ENCODE measurements at regions not wholly inside any gene's neighbourhood (a gene's known extent, or its start where the extent isn't known, plus 50 kb on each side); places are given as distances from the start of the nearest gene placed in this dataset.

- Histone ChIP-seq H2AFZ (ENCODE audit: control insufficient read depth, low read depth, low read length) (no peak overlapping the region), H4K20me1 (ENCODE audit: control insufficient read depth, insufficient read depth) (no peaks in the 10 kb centered on the region), H3K4me3 (no peak overlapping the region), H3K4me2 (ENCODE audit: control insufficient read depth, insufficient read depth) (no peak overlapping the region), H3K79me2 (ENCODE audit: control insufficient read depth, insufficient read depth, low read length) (no peaks in the 10 kb centered on the region), H3K9ac (ENCODE audit: control insufficient read depth, insufficient read depth, low read length) (no peak overlapping the region), H3K4me1 (ENCODE audit: control insufficient read depth, insufficient read depth, low read length) (no peaks in the 10 kb centered on the region), H3K9me3 (replicated peaks; ENCODE audit: control insufficient read depth, insufficient read depth, low read length) (no peaks in the 10 kb centered on the region), H3K36me3 (ENCODE audit: control insufficient read depth in 2 of 2, insufficient read depth in 2 of 2, low read length in 1 of 2) (no peaks in the 10 kb centered on the region), H3K27me3 (replicated peaks in 1 of 2; ENCODE audit: control insufficient read depth in 2 of 2, insufficient read depth in 2 of 2, low read length in 1 of 2) (no peaks in the 10 kb centered on the region), H3K27ac (ENCODE audit: control insufficient read depth, insufficient read depth) (no peak overlapping the region)
- TF ChIP-seq ZNF24 (IDR thresholded peaks at IDR 0.05) (no peak), NBN (IDR thresholded peaks at IDR 0.05) (no peak), MAX (IDR thresholded peaks at IDR 0.05; ENCODE audit: low read depth, low read length) (no peak), POLR2AphosphoS5 (IDR thresholded peaks at IDR 0.05; ENCODE audit: low read length) (no peak), KLF5 (IDR thresholded peaks at IDR 0.05; ENCODE audit: partially characterized antibody) (no peak), SREBF1 (IDR thresholded peaks at IDR 0.05; ENCODE audit: low read length) (no peak), PKNOX1 (IDR thresholded peaks at IDR 0.05) (no peak), LARP7 (IDR thresholded peaks at IDR 0.05) (no peak), PML (IDR thresholded peaks at IDR 0.05; ENCODE audit: low read length) (no peak), USF2 (IDR thresholded peaks at IDR 0.05; ENCODE audit: borderline replicate concordance, low read depth, low read length) (no peak), ZBTB40 (IDR thresholded peaks at IDR 0.05; ENCODE audit: borderline replicate concordance) (no peak), FOXM1 (IDR thresholded peaks at IDR 0.05; ENCODE audit: low read depth, low read length) (no peak), HSF1 (IDR thresholded peaks at IDR 0.05; ENCODE audit: low read depth, low read length) (no peak), SREBF2 (IDR thresholded peaks at IDR 0.05; ENCODE audit: low read length) (no peak), SMARCA5 (IDR thresholded peaks at IDR 0.05) (no peak), PBX3 (IDR thresholded peaks at IDR 0.05; ENCODE audit: insufficient replicate concordance, low read depth, low read length) (no peak), RUNX3 (IDR thresholded peaks at IDR 0.05; ENCODE audit: low read length) (no peak)
- RAD21 ChIA-PET (ENCODE audit: unreplicated experiment) = no interaction called here
- intact Hi-C loops (cut with micrococcal nuclease; ENCODE audit: unreplicated experiment) (no loop called here), in situ Hi-C loops (cut with MboI) (no loop called here)
- DNase-seq (ENCODE audit: low read depth, low spot score) (no peak), FAIRE-seq (no peak), ATAC-seq (no peak)
- SMC1A ChIA-PET (ENCODE audit: uncharacterized antibody, unreplicated experiment) = no interaction called here
- 49% methylated on average over 12 of the region's 13 CpGs for WGBS (ENCODE audit: insufficient coverage, insufficient replicate concordance, low lambda C conversion rate, missing lambda C conversion rate)
- POLR2A ChIA-PET = no interaction called here
- BruUV-seq (replicated peaks) = no TSS peak
- CTCF ChIA-PET = no interaction called here
These were observed 1392.5 kb downstream of the AACS start for GRCh38 chr12:126457776-126458175.
